Fibroblast of upper back skin (primary cell): ENCODE measurements at regions not wholly inside any gene's neighbourhood (a gene's known extent, or its start where the extent isn't known, plus 50 kb on each side); places are given as distances from the start of the nearest gene placed in this dataset.

Experiments
- DNase-seq: peaks from one replicate; pipeline ENCODE4 v3.0.0-alpha.2; 2013

DNA sequence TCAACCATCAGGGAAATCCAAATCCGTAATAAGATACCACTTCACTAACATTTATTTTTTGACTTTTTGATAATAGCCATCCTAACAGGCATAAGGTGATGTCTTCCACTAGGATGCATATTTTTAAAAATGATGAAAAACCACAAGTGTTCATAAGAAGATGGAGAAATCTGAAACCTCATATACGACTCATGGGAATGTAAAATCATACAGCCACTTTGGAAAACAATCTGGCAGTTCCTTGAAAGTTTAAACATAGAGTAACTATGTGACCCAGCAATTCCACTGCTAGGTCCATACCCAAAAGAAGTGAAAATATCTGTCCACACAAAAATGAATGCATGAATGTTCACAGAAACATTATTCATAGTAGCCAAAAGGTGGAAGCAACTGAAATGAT, 431.0 kb downstream of the ENC1 start:
- peak; percentile 75 for DNase-seq

DNA sequence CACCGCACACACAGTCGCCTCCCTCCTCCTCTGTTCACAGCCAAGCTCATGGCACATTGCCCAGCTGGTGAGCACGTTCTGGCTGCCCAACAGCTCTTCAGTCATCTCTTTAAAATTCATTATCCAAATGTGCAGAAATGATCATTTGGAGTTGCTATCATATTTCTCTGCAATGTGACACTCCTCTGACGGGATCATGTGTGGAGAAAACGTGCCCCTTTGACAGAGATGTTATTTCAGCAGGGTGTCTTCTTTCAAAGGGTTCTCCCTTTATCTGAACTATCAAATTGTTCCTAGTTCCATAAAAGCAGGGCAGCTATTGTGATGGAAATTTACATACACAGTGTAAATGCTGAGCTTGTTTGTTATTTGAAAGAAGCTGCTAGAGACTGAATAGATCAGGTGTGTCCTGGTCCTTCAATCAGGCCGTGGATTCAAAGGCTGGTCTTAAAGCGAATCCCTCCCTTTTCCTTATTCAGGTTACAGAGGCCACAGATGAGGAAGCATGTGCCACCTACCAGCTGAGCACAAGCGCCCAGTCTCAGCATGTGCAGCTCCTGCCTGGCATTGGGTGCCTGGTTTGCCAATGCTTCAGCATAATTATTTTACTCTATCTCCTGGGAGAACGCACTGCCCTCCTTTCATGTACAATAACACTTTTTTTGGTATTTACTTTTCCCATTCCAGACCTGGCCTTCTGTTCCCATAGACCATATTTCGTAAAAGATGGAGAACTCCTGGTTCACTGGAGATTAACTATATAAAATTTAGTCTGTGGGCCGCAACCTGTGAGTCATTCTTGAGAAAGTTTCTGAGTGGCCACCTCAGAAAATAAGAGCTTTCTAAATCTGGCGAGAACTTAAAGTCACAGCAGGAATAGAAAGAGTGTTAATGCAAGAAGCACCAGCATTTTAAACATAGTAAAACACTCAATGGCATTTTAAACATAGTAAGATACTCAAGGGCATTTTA, 433.7 kb downstream of the ENC1 start:
- DNase-seq = peak; percentile 89

DNA sequence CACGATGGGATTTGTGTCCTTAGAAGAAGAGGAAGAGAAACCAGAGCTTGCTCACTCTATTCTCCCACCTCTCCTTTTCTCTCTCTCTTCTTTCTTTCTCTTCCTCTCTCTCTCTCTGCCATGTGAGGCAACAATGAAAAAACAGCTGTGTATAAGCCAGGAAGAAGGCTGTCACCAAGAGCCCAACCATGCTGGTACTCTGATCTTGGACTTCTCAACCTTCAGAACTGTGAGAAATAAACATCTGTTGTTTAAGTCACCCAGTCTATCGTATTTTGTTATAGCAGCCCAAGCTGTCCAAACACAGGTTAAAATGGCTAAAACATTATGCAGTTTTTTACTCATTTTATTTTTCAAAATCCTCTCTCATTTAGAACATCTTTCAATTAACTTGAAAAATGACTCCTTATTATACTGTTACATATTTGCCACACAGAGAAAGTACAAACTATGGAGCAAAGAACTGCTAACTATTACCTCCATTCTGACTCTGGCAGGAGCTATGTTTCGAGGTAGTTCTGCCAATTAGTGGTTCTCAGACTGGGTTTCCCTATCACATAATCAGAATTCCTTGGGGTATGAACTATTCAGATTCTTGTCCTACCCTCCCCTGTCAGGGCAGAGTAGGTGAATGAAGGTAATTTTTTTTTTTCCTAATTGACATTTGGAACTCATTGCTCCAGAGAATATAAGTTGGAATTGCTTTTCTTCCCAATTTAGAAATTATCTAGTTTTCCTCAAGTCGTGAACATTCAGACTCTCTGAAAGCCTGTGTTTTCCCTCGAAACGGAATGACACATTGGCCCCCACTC, 434.6 kb downstream of the ENC1 start:
- peak; percentile 45 for DNase-seq

DNA sequence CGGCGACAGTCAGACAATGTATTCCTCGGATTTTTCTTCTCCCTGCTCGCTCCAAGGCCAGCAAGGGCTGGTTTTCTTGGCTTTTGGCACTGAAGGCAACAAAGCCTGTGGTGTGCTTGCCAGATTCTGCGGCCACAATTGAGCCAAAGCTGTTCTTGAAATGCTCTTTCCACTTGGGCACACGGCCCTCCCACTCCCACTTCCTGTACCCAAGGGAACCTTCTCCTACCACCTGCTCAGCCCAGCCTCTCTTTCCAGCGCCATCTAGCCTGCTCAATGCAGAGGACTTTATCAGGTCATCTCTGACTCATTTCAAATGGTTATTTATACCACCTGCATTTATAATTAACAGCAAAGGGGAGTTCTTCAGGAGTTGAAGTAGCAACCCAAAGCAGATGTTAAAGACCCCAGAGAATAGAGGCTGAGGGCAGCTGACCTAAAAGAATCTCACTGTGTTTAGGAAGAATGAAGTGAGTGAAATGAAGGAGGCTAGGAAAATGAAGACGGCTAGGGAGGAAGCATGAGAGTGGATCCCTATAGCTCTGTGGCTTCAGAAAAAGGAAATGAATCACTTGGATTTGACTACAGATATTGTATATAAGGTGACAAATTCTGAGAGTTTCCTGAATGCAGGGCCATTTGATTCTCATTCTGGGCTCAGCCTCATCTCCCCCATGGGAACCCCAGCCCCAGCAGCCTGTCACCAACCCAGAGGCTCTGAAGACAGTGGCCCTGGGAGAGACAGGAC, 439.0 kb downstream of the ENC1 start:
- DNase-seq = peak; percentile 64

DNA sequence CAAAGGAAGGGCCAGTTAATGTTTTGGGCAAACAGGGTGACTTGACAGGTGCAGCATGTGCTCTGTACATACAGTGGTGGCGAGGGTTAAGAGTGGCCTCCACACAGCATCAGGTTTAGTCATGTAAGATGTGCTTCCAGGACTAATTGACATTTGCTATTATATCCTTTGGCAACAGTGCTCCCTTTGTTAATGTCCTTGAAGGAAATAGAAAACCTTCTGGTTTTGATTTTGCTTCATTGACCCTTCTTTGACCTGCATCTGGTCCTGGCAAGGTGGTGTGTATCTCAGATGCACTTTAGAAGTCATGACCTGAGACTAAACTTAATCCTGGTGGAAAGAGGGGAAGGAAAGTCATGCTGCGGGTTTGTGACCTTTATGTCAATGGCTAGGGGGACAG, 440.0 kb downstream of the ENC1 start:
- DNase-seq = no peak

DNA sequence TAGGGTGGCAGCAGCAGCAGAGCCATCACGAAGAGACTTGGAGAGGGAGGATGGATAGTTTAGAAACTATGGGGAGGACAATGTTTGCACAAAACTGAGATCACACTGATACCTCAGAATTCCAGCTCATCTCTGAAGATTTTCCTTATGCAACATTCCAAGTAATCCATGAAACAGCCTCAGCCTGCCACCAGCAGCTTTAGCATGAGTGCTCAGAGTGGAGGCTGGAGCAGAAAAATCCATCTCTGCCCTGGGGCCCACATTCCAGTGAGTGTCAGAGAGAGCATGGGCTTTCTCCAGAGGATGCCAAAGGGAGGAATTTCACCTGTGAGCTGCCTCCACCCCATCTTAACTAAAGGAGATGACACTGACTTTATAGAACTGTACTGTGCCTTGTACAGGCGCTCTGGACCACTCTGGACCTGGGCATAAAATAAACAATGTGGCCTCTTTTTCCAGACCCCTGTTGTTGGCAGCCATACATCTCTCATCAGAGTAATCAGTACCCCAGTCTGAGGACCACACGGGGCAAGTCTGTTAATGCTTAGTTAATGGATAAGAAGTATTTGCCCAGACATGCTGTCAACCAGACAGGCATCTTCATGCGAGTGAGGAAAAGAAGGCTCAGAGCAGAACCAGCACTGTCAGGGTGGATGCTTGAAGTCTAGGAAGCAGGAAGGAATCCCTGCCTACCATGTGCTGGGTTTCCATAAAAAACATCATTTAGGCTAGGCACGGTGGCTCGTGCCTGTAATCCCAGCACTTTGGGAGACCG, 440.9 kb downstream of the ENC1 start:
- peak; percentile 92 for DNase-seq

DNA sequence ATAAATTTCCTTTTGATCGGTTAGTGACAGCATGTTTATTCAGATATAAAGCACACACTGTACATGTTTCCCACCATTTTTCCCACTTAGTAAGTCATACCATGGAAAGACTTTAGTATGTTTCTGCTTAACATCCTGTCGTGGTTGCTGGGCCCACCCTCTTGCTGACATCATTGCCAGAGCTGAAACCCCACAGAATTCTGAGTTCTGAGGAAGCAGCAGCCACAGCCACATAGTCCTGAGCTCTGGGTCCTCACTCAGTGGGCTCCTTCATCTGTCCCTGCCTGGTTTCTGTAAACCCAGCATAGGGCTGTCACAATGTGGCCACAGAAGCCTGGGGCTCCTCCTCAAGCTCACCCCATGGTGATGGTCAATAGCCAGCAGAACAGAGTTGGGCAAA, 441.5 kb downstream of the ENC1 start:
- DNase-seq = peak; percentile 64

DNA sequence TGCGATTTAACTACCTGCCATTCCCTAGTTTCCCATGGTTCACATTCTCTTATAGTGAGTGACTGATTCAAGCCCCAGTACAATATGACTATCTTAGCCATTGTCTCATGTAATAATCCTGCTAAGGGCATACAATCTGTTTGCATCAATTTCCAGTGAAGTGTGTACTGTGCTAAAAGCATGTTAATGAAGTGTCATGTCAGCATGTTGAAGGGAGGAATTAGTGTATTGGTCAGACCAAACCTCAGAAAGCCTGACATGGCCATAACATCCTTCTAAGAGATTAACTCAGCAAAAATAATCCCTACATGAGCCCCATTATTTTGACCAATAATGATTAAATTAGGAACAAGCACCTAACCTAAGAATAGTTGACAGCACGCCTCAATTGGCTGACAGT, 442.4 kb downstream of the ENC1 start:
- no peak for DNase-seq

DNA sequence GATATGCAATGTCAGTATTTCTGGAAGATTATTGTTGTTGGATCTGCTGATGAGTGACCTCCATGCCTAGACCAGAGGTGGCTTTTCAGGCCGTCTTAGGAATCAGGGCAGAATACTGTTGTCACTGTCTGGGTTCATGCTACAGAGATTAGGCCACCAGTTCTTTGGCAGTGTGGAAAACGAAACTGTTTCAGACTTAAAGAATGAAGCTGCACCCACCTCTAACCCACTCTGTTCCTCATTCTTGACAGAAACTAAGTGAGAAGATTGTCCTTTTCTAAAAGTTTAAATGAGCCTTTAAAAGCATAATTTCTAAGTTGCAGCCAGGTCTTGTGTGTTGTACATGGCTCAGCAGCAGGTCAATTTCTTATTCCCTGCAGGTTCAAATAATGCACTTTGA, 444.3 kb downstream of the ENC1 start:
- DNase-seq = no peak

DNA sequence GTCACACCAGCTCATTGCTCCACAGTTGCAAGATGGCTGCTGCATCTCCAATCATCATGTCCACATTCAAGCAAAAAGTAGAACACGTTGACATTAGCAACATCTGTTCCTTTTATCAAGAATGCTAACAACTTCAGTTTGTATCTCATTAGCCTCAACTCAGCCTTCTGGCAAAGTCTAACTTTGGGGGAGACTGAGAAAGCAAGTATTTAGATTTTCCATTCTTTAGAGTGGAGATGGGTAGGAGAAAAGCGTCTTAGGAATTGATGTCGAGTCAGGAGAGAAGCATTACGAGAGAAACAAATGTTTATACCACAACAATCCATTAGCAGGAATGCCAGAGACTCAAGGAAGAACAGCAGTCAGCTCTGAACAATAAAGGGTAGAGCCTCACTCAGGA, 446.3 kb downstream of the ENC1 start:
- DNase-seq = peak; percentile 16

DNA sequence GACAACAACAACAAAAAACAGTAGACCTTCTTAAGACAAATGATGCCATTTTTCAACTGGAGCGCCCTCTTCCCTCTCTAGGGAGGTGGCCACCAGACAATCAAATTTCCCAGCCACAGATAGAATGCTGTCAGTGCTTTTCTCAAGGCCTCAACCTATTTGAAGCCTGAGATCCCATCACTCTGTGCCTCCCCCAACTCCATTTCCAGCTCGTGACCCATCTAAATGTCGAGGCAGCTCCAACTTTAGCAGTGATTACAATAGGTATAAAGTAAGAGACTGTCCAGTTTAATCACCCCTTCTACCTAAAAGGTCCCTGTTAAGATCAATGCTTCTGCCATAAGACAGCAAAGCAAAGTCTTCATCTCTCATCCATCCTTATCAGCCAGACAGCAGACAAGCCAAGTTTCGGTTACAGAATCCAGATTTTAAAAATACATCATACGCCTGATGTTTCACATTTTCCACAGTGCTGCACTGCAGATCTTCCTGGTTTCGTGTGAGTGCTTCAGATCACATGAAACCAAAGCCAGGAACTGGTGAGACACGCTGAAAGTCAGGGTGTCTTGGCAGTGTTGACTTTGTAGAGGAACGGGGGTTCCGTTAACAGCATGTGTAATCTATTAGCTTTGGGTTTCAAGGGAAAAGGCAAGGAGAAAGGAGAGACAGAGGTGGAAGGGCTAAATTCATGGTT, 447.8 kb downstream of the ENC1 start:
- DNase-seq = peak; percentile 80

DNA sequence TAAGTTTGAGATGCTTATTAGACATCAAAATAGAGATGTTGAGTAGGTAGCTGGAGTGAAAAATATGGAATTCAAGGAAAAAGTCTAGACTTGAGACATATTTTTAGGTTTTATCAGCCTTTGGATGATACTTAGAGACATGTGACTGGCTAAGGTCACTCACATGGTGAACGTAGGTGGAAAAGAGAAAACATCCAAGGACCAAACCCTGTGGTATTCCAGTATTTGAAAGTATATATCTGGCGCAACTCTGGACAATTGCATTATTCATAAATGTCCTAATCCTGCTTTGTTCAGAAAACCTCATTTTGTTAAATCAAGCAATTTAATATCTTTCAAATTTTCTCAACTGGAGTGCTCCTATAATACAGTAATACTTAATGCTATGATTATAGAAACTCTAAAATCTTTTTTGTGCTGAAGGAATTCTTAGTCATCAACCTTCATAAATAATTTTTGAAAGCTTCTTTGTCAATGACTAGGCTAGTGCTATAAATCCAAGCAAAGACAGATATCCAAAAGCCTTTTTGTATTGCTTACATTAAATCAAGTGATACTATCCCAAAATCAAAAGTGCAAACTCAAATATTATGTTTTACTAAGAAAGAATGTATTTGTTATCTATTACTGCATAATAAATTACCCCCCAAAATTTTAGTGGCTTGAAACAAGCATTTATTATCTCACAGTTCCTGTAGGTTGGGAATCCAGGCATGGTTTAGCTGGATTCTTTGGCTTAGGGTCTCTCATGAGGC, 452.0 kb downstream of the ENC1 start:
- DNase-seq = peak; percentile 81

DNA sequence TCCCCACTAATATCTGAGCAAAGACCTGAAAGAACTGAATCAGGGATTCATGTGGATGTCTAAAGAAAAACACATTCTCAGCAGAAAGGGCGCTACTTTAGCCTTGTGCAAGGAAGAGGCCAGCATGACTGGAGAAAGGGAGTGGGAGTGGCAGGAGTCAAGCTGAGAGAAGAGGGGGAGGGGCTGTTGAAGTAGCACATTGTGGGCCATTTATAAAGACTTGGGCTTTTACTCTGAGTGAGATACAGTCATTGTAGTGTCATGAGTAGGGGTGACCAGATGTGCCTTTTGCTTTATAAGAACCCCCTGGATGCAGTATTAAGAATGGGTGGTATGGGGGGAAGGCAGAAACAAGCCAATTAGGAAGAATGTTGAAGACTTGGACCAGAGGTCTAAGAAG, 452.8 kb downstream of the ENC1 start:
- DNase-seq = peak; percentile 37

DNA sequence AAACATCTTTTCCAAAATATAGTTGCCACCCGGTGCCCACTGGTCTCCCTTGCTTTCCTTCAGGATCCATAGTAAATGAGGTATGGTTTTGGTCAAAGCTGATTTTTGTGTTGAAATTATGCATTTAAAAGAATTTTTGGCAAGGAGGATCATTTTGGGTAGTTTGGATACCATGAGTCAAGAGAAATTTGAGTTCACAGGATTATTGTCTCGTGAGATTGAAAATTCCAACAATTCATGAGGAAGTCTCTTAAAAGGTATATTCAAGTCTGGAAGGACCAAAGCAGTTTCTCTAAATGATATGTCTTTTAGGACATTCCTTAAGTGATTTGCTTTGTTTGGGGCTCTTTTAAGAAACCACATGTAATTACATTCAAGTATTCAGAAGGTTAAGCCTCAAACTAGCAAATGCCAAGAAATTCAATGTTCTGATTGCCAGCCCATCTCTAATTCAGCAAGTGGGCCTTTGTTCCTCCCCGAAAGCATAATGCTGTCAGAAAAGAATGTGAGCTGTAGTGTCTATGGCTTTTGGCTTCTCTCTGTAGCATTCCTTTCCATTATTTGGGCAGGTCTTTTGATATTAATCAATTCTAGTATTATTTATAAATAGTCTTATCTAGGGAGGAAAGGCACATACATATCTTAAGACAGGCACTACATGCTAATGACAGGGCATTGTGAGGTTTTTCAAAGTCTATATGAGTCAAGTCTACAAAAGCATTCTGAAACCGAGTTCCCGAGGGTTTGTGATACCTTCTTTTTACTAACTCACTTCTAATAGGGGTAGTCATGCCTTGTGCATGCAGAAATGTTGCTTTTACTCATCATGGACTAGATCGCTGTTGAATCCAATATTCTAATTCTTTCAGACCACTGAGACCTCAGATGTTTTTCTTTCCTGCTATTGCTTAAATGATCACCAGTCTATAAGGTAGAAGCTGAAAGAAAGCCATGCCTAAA, 453.9 kb downstream of the ENC1 start:
- DNase-seq = peak; percentile 93

DNA sequence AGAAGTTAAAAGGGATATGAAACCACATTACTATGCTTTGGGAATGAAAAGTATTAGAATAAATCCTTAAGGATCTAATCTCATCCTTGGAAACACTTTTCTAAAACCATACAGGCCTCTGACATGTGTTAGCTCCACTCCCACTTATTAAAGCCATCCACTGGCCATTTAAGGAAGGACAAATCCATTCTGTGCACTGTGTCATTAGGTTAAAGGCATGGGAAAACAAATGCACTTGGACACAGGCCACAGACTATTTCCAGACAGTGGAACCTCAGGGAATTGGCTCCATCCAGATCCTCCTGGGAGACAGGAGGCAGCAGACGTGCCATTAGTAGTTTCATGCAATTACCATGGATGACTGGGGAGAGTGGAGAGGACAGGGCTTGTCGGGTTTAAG, 454.9 kb downstream of the ENC1 start:
- DNase-seq = peak; percentile 76

DNA sequence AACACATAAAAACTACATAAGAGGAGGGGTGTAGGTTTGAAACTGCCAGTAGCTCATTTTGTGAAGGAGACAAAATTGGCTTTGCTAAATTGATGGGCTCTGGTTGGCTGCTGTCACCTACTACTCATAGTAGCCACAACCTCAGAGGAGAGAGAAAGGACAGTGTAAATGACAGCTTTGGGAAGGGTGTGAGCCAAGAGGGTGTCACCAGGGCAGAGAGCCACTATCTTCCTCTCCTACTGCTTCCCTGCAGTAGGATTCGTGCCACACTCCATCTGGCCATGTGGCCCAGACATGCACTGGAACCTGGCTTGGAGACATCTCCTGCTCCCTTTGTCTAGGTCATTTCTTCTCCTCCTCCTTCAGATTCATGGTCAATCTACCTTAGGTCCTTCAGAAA, 455.9 kb downstream of the ENC1 start:
- no peak for DNase-seq

DNA sequence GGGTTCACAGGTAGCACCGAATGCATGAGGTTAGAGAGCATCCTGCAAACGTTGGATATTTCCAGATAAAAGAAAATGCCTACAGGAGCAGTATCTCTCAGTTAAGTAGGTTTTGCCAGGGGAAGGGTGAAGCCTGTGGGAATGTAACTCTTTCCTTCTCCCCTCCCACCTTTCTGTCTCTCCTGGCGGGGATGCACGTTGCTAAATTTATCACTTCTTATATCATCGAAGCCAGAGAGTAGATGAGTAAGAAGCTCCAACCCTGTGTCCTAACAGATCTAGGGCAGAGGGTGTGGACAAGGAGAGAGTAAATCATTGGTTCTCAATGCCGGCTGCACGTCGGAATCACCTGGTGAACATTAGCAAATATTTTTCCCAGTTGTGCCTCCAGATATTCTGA, 457.5 kb downstream of the ENC1 start:
- DNase-seq = peak; percentile 37

DNA sequence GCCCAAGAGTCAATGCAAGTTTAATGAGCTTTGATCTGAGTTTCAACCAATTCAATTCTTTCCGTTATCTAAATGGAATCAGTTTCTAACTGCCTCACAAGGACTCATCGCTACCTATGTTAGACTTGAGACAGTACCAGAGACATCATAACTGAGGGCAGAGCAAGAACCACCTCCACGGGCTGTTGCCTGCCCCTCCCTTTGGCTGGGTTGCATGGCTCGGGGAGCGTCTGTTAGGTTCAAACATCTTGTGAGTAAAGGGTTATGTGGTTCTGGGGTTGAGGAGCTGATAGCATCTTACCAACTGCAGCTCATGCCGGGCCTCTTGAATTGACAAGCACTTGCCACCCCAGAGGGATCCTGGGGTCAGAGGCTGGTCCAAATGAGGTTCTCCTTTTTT, 457.9 kb downstream of the ENC1 start:
- DNase-seq = no peak

DNA sequence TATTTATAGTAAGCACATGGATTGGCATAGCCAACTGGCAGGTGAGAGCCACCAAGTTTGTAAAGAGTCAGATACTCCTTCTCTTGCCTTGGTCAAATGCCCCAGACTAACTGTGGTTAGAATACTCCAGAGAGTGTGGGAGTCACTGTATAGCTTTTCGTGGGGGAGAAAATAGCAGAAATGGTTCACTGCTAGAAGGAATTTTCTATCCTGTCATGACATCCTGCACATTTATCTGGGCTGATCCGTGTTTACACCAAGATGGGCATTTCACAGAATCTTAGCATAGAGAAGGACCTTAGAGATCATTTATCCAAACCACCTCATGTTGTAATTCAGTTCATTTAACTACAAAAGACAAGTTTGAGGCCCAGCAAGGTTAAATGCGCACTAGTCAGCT, 460.8 kb downstream of the ENC1 start:
- DNase-seq = peak; percentile 34

DNA sequence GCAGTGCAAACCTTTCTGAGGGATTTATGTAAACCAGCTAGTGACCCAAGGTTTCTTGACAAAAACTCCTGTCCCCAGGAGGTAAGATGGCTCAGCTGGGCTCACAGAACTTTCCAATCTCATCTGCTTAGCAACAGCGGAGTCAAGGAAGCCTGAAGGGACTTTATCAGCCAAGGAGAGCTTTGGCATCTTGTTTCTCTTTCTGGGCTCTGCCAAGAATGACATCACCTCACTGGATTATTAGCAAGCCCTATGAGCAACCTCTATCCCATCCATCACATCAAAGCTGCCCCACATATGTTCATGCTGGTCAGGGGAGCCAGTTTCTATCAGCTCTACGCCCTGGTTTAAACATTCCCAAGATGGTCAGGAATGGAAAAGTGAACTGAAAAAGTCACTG, 461.3 kb downstream of the ENC1 start:
- DNase-seq = peak; percentile 90
